Upper lobe of left lung (tissue), 4 donors: ENCODE measurements at regions not wholly inside any gene's neighbourhood (a gene's known extent, or its start where the extent isn't known, plus 50 kb on each side); places are given as distances from the start of the nearest gene placed in this dataset.

Source experiments
- POLR2AphosphoS5 ChIP-seq, 2 donors: sonication (generic); formaldehyde crosslinking; IDR thresholded peaks; one replicate each; pipeline ENCODE4 v1.5.1; 2017; ENCODE audit warnings: antibody characterized with exemption in 2 of 2
- TF ChIP-seq, protein P1 (sequence below), 6 experiments: fragments of 450-650 bp in 4 of 6; fragments of 200-600 bp in 2 of 6; sonication (generic) in 2 of 6; IDR thresholded peaks; one replicate each; pipeline ENCODE4 v1.5.1; 2016 to 2019; ENCODE audit warnings: antibody characterized with exemption in 6 of 6

DNA sequence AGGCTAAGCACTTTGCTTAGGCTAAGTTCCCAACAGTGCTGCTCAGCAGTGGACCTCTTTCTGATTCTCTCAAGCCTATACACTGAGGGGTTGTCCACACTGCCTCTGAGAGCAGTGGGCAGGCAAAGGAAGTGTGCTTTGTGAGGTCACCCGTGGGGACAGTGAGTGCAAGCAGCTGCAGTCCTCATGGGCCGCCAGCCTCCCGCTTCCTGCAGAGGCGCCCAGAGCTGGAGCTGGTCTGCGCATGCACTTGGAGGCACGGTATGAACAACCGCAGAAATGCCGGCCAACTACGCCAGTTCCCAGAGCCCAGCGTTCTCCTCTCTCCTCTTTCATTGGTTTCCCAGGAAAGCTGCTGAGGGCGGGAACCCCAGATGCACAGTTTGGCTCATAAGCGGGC, 149.5 kb upstream of the DLX2 start:
- TF ChIP-seq, protein P1, sequence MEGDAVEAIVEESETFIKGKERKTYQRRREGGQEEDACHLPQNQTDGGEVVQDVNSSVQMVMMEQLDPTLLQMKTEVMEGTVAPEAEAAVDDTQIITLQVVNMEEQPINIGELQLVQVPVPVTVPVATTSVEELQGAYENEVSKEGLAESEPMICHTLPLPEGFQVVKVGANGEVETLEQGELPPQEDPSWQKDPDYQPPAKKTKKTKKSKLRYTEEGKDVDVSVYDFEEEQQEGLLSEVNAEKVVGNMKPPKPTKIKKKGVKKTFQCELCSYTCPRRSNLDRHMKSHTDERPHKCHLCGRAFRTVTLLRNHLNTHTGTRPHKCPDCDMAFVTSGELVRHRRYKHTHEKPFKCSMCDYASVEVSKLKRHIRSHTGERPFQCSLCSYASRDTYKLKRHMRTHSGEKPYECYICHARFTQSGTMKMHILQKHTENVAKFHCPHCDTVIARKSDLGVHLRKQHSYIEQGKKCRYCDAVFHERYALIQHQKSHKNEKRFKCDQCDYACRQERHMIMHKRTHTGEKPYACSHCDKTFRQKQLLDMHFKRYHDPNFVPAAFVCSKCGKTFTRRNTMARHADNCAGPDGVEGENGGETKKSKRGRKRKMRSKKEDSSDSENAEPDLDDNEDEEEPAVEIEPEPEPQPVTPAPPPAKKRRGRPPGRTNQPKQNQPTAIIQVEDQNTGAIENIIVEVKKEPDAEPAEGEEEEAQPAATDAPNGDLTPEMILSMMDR (IDR thresholded peaks at IDR 0.05) = no peak
- peak; percentile 41 to 48 for TF ChIP-seq POLR2AphosphoS5 (IDR thresholded peaks at IDR 0.05)
